Hematopoietic multipotent progenitor cell treated with erythropoietin and hydrocortisone succinate and interleukin-3 and kit ligand, for 8 days (in vitro differentiated cells): ENCODE measurements at regions not wholly inside any gene's neighbourhood (a gene's known extent, or its start where the extent isn't known, plus 50 kb on each side); places are given as distances from the start of the nearest gene placed in this dataset.

Experiments used
- DNase-seq: peaks from one replicate; pipeline ENCODE4 v3.0.0-alpha.2; 2015

DNA sequence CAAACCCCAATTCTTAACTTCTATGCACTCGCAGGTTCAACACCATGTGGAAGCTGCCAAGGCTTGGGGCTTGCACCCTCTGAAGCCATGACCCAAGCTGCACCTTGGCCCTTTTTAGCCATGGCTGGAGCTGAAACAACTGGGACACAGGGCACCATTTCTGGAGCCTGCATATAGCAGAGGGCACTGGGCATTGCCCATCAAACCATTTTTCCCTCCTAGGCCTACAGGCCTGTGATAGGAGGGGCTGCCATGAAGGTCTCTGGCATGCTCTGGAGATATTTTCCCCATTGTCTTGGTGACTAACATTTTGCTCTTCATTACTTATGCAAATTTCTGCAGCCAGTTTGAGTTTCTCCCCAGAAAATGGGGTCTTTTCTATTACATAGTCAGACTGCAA is 484.7 kb downstream of the EPHA7 start:
- DNase-seq = no peak

DNA sequence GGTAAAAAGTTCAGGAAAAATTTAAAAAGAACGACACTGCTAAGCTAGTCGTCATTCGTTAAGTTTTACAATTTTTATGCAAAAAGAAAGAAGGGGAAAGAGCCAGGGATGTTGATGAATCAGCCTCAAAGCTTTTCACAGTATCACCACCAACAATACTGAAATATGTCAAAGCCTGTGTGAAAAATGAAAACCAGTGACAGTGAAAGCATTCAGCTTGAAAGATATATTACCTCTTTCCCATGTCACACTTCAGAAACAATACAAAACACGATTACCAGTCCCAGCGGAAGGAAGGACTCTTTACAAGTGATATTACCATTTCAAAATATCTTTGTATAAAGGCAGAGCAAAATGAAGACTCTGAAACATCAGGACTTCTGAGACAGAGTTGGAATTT is 489.2 kb downstream of the EPHA7 start:
- no peak for DNase-seq

DNA sequence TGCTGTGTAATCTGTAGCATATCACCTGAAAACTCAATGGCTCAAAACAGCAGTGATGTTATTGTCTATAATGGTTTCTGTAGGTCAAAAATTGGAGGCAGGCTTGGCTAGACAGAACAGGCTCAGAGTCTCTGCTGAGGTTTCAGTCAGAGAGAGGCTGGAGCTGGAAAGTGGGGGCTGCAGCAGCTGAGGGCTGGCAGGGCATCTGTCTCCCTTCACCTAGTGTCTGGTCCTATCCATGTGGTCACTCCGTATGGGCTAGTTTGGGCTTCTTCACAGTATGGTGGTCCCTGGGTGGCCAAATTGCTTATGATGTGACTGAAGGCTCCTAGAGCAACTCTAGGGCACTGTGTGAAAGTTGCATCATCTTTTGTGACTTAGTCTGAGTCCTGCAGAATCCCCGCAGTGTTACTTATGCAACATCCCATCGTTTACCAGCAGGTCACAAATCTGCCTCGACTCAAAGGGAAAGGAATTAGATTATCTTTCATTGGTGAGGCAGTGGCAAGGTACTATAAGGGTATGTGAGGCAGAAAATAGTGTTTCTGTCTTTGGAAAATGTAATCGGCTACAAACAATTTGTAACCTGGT is 497.0 kb downstream of the EPHA7 start:
- no peak for DNase-seq

DNA sequence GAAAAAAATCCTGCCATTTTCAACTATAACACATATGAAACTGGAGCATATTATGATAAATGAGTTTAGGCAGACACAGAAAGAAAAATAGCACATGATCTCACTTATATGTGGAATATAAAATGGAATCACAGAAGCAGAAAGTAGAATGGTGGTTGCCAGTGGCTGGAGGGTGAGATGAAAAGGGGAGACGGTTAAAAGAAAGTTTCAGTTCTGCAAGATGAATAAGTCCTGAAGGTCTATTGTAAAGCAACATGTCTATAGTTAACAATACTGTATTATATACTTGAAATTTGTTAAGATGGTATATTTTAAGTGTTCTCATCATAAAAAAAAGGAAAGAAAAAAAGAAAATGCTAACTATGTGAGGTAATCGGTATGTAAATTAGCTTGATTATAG is 503.9 kb downstream of the EPHA7 start:
- no peak for DNase-seq

DNA sequence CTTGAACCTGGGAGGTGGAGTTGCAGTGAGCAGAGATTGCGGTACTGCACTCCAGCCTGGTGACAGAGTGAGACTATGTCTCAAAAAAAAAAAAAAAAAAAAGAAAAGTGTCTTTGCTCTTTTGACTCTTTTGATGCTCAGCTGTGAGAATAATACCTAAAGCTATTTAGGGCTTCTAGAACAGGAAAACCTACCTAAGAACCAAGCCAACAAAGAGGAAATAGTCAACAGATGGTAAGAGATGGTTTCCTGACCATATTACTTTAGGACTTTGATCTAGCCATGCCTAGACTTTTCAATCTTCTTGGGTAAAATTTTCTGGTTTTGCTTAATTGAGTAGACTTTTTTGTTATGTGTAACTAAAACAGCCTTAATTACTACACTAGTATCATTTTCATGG is 508.1 kb downstream of the EPHA7 start:
- DNase-seq = no peak

DNA sequence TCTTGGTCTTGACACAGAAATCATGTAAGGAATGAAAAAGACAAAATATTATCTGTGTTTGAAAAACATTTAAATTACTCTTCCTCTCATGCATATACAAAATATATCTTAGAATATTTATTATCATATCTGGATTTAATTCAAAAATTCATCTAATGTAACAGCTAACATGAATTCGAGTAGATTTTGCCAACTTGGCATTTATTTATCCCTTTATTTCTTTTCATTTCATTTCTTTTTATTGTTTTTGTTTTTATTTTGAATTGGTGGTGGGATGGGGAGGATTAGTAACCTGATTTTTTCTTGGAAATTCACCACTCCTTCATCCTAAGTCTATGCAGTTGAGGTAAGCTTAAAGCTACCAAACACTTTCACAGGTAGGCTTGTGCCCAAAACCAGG is 508.7 kb downstream of the EPHA7 start:
- DNase-seq = no peak

DNA sequence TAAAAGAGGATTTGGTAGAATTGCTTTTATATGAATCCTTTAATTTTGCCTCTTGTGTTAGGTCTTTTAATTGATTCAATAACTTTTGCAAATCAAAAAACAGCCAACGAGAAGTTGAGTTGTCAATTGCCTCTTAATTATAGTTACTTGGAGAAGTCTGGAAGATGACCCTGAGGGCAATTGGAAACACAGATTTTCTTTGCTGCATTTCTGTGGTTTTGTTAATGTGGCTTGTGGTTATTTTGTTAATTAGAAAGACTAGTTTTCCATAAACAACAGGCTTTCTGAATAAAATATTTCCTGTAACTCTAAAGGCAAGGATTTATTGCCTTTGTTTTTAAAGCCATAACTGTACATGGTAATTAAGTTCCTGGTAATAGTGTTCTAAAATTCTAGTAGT is 513.0 kb downstream of the EPHA7 start:
- no peak for DNase-seq

DNA sequence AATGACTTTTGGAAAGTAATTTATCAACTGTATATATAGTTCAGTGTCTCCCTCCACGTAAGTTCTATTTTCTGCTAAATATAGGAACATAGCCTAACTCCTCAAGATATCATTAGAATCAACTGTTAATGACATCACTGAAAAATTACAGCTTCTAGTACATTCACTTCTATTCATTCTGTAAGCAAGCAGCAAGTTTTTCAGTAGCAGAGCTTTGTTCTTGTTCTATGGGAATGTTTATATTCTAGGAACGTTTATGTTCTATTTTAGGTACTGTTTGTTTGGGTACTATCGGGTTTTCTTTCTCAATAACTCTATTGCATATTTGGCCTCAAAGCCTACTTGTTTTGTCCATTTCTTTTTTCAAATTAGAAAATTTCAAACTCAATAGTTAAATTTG is 525.6 kb downstream of the EPHA7 start:
- no peak for DNase-seq

DNA sequence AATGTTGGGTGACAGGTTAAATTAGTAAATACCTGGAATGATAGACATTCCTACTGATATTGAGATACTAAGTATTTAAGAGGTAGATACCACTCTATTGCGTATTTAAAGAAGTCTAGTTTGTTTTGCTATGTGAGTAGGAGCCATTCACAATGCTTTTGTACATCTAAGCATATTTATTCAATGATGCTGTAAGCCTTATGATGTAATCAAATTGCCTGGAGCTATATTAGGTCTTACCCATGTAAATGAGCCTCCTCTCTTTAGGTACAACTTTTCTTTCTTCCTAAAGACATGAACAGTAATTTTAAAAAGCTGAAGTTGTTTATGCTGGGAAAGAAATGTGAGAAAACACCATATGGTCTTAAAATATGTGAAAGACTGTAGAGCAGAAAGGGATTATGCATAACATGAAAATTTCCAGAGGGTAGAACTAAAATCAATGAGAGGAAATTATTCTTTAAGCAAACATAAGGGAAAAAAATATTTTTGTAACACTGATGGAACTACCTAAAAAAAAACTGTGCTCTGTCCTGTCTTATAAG is 526.7 kb downstream of the EPHA7 start:
- no peak for DNase-seq

DNA sequence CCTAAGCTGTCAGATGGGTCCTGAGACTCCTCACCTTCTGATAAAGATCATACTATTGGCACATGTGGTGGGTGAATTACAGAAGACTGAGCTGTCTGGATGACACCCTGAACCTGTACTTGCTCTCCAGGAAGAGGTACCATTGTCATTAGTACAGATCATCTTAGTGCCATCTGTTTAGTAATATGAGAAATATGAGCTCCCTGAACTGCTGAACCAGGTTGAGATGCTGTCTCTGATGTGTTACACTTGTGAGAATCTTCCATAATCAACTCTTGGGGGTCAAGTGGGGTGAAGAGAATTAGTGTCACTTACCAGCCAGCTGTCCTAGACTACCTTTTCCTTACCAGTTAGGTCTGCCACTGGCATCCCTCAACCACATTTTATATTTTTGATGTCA is 531.0 kb downstream of the EPHA7 start:
- DNase-seq = no peak

DNA sequence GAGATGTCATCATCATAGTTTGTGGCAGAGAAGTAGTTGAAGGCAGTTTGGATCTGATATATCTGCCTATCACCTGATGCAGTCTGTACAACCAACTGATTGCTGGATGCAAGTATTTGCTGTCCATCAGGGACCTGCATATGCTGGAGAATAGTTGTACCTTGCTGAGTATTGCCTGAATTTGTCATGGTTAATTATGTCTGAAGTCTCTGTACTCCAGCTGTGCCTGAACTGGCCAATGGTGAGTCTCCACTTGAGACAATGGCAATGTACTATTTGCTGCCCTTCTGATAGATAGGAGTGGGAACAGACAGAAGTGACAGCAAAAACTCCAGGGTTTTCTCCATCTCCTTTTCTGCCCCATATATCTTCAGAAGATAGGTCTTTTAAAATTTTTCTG is 531.5 kb downstream of the EPHA7 start:
- no peak for DNase-seq

DNA sequence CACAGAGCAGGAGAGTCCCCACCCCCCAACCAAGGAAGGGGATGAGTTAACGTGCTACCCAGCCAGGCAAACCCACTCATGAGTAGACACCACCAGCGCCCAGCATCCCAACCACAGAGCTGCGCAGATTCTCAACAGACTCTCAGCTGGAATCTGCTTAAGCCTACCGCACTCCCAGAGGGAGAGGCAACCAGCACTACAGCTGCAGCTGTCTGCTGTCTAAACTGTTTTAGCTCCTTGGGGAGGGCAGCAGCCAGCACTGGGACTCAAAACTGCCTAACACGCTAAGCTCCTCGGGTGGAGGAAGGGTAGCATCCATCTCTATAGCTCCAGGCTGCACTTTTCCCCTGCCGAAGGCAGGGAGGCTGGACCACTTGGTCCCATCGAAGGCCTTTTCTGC is 539.8 kb downstream of the EPHA7 start:
- DNase-seq = no peak

DNA sequence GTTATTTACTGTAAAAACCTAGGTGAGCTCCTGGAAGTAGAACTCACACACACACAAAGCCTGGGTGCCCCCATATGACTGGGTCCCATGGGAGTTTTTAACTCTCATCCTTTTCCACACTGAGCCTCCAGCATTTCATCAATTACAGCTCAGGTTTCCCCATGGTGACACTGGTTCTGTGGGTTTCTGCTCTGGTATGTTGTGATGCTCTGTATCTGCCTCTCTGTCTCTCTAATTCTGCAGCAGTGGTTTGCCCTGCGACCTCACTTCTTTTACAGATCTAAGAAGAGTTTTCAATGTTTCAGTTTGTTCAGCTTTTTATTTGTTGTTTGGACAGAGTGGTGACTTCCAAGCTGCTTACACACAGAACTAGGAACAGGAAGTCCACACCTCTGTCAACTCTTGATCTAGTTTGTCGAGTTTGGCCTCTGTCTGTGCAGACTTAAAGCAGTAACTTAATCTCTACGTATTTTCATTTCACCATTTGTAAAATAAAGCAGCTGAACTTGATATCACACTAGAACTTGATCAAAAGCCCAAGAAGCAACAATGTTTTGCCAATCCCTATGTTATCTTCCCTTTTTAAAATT is 554.3 kb downstream of the EPHA7 start:
- DNase-seq = no peak

DNA sequence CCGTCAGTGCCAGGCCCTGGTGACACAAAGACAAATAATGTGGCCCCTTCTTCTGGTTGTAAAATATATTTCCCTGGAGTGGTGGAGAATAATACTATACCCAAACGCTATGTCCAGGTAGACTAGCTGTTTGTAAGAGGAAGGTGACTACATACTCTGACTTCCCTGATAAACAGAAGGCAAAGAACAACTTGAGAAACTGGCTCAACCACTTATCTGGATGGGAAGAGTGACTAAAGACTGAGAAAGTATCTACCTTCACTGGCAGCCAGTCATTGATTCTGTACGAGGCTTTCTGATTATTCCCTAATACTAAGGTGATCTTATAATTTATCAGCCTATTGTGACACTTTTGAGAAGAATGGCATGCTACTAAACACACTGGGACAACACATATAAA is 569.7 kb downstream of the EPHA7 start:
- no peak for DNase-seq

DNA sequence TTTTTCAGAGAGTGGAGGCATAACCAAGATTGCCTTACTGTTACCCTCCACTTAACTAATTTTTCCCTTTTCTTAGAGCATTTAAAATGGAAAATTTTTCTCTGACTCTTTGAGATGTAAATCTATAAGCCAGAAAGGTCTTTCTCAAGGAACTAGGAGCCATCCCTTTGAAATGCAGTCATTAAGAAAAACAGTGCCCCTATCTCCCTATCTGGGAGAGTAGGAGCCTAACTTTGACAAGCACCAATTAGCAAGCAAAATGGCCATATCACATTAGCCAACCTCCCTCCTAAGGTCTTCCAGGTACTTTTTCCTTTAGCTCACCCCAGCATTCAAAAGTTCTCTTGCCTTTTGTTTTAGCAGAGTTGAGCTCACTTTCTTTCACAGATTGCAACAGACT is 570.5 kb downstream of the EPHA7 start:
- no peak for DNase-seq

DNA sequence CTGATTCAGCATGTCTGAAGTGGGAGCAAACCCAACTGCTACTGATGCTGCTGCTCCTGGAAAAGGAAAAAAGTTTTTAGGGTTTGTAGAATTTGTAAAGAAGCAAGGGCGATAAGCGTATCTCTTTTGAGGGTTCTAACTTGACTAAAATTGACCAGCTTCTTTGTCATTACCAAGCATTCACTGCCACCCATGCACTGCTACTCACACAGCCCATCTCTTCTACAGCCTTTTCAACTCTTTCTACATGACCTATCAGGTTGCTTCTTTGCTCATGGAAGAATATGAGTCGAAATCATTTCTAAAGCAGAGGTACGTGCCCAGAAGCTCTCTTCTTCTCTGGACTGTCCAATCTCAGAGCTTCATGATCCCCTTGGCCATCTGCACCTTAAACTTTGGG is 570.9 kb downstream of the EPHA7 start:
- DNase-seq = no peak

DNA sequence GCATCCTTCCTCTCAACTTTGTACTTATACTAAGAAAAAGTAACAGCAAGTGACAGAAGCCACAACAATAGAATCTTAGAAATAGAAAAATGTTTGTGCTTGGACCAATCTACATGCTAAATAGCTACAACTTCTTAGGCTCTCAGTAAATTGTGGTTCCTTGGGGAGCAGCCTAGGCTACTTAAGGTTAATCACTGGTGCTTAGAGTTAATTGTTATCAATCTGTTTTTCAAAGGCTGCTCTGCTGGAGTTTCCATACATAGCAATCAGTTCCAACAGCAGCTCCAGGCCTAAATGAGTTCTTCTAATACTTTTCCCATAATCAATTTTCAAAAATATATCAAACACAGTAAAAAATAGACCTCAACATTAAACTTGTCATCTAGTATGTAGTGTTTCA is 571.4 kb downstream of the EPHA7 start:
- no peak for DNase-seq

DNA sequence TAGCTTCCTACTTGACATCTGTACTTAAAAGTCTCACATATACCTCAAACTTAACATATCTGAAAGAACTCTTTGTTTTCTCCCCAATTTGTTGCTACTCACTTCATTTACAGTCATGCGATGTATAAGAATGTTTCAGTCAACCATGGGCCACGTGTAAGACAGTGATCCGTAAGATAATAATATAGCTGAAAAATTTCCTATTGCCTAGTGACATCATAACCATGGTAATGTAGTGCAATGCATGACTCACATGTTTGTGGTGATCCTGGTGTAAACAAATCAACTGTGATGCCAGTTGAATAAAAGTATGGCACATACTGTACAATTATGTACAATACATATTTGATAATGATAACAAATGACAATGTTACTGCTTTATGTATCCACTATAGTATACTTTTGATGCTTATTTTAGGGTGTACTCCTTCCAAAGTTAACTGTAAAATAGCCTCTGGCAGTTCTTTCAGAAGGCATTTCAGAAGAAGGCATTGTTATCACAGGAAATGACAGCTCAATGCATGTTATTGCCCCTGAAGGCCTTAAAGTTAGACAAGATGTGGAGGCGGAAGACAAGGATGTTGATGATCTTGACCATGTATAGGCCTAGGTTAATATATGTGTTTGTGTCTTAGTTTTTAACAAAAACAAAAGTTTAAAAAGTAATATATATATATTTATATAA is 579.0 kb downstream of the EPHA7 start:
- no peak for DNase-seq

DNA sequence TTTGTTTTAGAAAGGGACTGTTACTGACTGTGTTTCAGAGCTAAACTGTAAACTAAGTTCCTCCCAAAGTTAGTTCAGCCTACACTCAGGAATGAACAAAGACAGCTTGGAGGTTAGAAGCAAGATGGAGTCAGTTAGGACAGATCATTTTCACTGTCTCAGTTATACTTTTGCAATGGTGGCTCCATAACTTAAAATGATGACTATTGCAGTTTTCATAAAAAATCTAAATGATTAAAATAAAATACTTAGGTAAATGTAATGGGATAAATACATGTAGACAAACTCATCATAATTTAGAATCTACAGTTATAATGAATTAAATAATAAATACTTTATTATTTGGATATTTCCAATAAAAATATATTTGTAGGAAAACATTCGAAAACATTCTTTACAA is 590.6 kb downstream of the EPHA7 start:
- DNase-seq = no peak

DNA sequence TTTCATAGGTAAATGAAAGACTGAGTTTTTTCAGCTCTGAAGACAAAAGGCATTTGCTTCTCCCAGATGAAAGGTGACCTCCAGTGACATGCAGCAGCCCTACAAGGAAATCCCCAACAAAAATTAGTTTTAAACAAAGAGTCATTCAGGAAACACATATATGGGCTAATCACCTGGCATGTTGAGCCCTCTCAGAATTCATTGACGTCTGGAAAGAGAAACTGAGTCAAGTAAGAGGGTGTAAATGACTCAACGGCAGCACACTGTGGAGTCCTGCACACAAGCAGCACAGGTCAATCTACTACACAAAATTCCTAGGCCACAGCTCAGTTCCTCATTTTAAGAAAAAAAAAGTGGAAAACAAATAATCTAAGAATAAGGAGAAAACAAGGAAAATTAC is 592.3 kb downstream of the EPHA7 start:
- DNase-seq = no peak

DNA sequence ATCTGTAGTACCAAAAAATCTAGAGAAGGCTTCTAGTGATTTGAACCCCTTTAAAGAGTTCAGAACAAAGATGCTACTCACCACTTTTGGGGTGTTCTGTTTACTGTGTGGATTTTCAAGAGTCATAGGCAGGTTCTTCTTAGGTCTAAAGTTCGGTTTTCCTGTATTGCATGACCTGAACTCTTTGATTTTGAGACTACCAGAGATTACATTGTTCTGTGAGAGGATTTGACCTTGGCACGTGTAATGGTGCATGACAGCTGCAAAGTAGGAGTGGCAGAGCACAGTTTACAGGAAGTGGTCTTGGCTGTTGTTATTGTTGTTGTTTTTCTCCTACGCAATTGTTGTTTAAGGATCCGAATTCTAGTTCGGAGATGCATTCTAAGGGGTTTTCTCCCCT is 592.7 kb downstream of the EPHA7 start:
- no peak for DNase-seq

DNA sequence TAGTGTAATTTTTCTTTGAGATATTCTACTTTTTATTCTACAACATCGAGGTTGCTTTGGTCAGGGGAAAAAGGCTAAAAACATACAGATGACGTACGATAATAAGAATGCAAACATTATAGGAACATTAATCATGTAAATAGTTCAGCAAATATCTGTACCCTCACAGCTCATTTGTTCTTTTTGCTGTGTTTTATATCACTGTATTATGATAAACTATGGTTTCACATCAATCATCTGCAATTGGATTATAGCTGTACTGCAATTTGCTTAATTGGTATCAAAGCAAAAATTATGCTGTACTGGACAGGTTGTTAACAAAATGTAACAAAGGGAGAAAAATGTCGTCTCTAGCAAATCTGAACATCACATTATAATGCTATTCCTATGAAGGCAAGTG is 597.1 kb downstream of the EPHA7 start:
- no peak for DNase-seq

DNA sequence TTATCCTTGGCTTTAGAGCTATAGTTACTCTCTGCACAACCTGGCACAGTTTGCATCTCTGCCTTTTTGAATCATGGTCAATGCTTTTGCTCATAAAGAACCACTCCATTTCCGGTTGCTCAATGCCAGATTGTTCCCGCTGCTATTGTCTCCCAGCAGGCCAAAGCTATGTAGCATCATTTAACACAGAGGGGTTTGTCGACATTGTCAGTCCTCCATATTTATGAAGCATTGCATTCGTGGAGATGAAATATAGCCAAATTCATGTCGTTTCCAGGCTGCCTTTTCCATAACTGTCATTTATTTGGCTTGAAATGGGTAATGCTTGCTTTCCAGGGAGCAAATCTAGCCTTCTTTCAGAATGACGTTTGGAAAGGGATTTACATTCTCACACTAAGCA is 598.8 kb downstream of the EPHA7 start:
- no peak for DNase-seq

DNA sequence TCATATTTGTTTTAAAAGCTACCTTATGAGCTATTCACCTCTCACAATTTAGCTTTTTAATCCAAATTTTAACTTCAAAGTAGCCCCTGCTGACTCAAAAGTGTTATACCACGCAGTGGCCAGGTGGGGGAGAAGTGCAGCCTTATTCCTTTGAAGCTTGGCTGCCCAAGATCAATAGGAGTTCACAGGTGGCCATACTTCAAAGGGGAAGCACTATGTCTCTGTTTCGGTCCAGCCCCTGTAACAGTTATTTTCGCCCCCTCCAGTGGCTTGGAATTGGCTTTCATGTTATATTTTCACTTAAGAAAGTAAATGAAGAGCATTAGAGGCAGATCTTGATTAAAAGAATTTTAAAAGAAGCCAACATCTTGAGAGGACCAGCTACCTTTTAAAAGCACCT is 608.4 kb downstream of the EPHA7 start:
- peak; percentile 39 for DNase-seq

DNA sequence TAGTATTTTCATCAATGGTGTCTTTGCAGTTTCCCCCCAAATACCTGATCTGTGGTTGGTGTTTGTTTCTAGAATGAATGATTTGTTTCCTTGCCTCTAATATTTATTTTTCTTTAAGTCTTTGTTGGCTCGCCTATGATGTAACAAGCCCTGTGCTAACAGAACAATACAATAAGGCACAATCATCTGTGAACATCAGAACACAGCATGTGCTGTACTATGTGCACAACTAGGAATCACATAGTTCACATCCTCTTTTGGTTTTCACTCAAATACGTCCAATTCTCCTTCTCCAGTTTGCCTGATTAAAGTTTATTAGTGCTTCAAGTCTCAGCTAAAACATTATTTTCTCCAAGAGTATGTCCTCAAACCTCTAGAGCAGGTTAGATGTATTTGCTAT is 613.1 kb downstream of the EPHA7 start:
- DNase-seq = no peak
